ENCODE measurements at regions not wholly inside any gene's neighbourhood (a gene's known extent, or its start where the extent isn't known, plus 50 kb on each side); places are given as distances from the start of the nearest gene placed in this dataset.

DNA sequence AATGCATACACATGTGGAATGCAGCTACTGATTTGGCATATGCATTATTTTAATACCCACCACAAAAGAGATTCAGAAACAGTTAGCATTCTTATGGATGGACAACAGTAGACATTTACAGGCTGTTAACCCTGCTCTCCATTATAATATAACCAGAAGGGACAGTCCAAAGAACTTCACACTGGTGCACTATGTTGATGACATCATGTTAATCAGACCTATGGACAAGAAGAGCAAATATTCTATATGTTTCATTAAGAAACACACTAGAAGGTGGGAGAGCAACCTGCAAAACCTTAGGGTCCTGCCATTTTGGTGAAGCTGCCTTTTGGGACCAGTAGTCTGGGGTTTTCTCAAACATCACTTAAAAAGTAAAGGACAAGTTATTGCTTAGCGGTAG is 701.3 kb downstream of the UQCRFS1 start (continued):
- TF ChIP-seq, protein P1, sequence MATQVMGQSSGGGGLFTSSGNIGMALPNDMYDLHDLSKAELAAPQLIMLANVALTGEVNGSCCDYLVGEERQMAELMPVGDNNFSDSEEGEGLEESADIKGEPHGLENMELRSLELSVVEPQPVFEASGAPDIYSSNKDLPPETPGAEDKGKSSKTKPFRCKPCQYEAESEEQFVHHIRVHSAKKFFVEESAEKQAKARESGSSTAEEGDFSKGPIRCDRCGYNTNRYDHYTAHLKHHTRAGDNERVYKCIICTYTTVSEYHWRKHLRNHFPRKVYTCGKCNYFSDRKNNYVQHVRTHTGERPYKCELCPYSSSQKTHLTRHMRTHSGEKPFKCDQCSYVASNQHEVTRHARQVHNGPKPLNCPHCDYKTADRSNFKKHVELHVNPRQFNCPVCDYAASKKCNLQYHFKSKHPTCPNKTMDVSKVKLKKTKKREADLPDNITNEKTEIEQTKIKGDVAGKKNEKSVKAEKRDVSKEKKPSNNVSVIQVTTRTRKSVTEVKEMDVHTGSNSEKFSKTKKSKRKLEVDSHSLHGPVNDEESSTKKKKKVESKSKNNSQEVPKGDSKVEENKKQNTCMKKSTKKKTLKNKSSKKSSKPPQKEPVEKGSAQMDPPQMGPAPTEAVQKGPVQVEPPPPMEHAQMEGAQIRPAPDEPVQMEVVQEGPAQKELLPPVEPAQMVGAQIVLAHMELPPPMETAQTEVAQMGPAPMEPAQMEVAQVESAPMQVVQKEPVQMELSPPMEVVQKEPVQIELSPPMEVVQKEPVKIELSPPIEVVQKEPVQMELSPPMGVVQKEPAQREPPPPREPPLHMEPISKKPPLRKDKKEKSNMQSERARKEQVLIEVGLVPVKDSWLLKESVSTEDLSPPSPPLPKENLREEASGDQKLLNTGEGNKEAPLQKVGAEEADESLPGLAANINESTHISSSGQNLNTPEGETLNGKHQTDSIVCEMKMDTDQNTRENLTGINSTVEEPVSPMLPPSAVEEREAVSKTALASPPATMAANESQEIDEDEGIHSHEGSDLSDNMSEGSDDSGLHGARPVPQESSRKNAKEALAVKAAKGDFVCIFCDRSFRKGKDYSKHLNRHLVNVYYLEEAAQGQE (IDR thresholded peaks at IDR 0.05) = no peak
- TF ChIP-seq RCOR1 (IDR thresholded peaks at IDR 0.05; ENCODE audit: low read depth, low read length) (no peak), CHD2 (IDR thresholded peaks at IDR 0.05; ENCODE audit: low read length, partially characterized antibody) (no peak)

DNA sequence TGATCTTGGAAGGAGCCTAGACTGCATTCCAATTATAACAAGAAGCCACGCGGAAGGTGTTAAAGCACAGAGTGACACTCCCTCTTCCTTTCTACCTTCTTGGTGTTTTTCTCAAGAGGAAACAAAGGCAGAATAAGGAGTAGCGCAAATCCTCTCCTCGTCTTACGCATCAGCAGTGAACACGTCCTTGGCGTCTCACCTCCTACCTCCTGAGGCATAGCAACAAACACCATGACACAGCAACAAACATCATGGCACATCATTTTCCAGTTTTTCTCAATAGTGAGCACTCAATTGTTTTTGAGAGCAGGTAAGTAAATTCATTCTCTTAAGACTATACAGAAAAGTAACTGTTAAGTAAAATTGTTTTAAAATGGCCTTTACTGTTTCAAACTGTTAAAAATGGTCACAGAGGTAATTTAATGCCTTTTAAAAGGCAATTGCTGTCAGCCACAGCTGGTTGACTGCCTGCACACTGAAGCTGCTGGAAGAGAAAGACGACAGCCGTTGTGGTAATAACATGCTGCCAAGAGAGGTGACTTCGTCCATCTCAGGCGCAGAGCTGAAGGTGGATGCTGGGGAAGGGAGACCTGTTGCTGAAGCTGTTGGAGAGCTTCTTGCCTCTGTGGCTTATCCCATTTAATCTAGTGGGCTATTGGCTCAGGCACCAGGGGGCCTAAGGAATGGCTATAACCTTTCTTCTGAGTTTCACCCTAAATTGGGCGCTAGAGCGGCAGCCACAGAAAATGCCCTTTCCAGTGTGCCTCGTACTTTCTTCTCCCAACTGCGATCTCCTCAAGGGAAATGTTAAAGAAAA is 703.7 kb downstream of the UQCRFS1 start:
- ATAC-seq = no peak
- DNase-seq (ENCODE audit: low read depth in 1 of 2, low spot score in 1 of 2) = no peak
- FAIRE-seq = peak; percentile 61
- Histone ChIP-seq H3K4me2 (no peak overlapping the region), H3K9me3 (peaks cover 12% of the 10 kb centered on the region; the same call in 1 of the 3 replicates), H3K4me1 (no peaks in the 10 kb centered on the region), H3K4me3 (no peak overlapping the region), H3K27ac (no peak overlapping the region)
- WGBS (ENCODE audit: missing lambda C conversion rate) = 46% methylated on average over 15 of the region's 15 CpGs
- ChIA-PET CTCF (interaction anchor here (1.0 to 1.3 kb wide), 2 partner anchors 12 to 58 kb away, joined by 3 read pairs; no protein-coding TSS in a partner anchor), POLR2A (no interaction called here)
- TF ChIP-seq, protein P2, sequence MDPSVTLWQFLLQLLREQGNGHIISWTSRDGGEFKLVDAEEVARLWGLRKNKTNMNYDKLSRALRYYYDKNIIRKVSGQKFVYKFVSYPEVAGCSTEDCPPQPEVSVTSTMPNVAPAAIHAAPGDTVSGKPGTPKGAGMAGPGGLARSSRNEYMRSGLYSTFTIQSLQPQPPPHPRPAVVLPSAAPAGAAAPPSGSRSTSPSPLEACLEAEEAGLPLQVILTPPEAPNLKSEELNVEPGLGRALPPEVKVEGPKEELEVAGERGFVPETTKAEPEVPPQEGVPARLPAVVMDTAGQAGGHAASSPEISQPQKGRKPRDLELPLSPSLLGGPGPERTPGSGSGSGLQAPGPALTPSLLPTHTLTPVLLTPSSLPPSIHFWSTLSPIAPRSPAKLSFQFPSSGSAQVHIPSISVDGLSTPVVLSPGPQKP (IDR thresholded peaks at IDR 0.05; ENCODE audit: low read depth, low read length) = no peak
- TF ChIP-seq RFX5 (IDR thresholded peaks at IDR 0.05) (no peak), ZFP36 (IDR thresholded peaks at IDR 0.05; ENCODE audit: borderline replicate concordance, partially characterized antibody) (no peak), MAZ (IDR thresholded peaks at IDR 0.05; ENCODE audit: borderline replicate concordance, low read depth, low read length) (no peak), MYC (IDR thresholded peaks at IDR 0.05; ENCODE audit: borderline replicate concordance, low read length) (no peak), MAFK (IDR thresholded peaks at IDR 0.05; ENCODE audit: partially characterized antibody) (no peak), GATA3 (IDR thresholded peaks at IDR 0.05; ENCODE audit: borderline replicate concordance) (no peak), RCOR1 (IDR thresholded peaks at IDR 0.05; ENCODE audit: low read depth, low read length) (no peak), EP300 (IDR thresholded peaks at IDR 0.05) (no peak), TP53 (CRISPR knock-in tag; IDR thresholded peaks at IDR 0.05) (no peak), RNF2 (IDR thresholded peaks at IDR 0.05; ENCODE audit: borderline replicate concordance, low read depth) (no peak), RAD21 (conservative IDR thresholded peaks at IDR 0.05 in 1 of 2, IDR thresholded peaks at IDR 0.05 in 1 of 2) (no peak)
- TF ChIP-seq, protein P3, sequence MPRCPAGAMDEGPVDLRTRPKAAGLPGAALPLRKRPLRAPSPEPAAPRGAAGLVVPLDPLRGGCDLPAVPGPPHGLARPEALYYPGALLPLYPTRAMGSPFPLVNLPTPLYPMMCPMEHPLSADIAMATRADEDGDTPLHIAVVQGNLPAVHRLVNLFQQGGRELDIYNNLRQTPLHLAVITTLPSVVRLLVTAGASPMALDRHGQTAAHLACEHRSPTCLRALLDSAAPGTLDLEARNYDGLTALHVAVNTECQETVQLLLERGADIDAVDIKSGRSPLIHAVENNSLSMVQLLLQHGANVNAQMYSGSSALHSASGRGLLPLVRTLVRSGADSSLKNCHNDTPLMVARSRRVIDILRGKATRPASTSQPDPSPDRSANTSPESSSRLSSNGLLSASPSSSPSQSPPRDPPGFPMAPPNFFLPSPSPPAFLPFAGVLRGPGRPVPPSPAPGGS (IDR thresholded peaks at IDR 0.05) = no peak
- TF ChIP-seq, protein P1 (IDR thresholded peaks at IDR 0.05) = no peak
- TF ChIP-seq, protein P4, sequence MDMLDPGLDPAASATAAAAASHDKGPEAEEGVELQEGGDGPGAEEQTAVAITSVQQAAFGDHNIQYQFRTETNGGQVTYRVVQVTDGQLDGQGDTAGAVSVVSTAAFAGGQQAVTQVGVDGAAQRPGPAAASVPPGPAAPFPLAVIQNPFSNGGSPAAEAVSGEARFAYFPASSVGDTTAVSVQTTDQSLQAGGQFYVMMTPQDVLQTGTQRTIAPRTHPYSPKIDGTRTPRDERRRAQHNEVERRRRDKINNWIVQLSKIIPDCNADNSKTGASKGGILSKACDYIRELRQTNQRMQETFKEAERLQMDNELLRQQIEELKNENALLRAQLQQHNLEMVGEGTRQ (IDR thresholded peaks at IDR 0.05) = no peak
- TF ChIP-seq, protein P5, sequence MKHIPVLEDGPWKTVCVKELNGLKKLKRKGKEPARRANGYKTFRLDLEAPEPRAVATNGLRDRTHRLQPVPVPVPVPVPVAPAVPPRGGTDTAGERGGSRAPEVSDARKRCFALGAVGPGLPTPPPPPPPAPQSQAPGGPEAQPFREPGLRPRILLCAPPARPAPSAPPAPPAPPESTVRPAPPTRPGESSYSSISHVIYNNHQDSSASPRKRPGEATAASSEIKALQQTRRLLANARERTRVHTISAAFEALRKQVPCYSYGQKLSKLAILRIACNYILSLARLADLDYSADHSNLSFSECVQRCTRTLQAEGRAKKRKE (CRISPR knock-in tag; IDR thresholded peaks at IDR 0.05; ENCODE audit: low read depth) = no peak

Data from A549 (cell line).